ENCODE measurements at regions not wholly inside any gene's neighbourhood (a gene's known extent, or its start where the extent isn't known, plus 50 kb on each side); places are given as distances from the start of the nearest gene placed in this dataset.

GRCh38 chr10:128456271-128456670 lies 330.0 kb upstream of the MKI67 start:
- H3K27me3 ChIP-seq (ENCODE audit: control insufficient read depth in 2 of 2, insufficient read depth in 2 of 2, low read length in 2 of 2) = no peaks in the 10 kb centered on the region
- no peak overlapping the region for H2AFZ ChIP-seq (ENCODE audit: low read depth, low read length)
- H3K27ac ChIP-seq (ENCODE audit: insufficient read depth, low read depth, low read length) = no peak overlapping the region
- no peak for TF ChIP-seq EZH2 (IDR thresholded peaks at IDR 0.05; ENCODE audit: borderline replicate concordance, low read depth, low read length, severe bottlenecking)
- TF ChIP-seq MAX (IDR thresholded peaks at IDR 0.05; ENCODE audit: insufficient read depth, insufficient read length) = no peak
- TF ChIP-seq FOS (IDR thresholded peaks at IDR 0.05; ENCODE audit: borderline replicate concordance, insufficient read depth, low read length) = no peak
- TF ChIP-seq POLR2A (IDR thresholded peaks at IDR 0.05; ENCODE audit: low read depth, low read length) = no peak
- TF ChIP-seq JUN (IDR thresholded peaks at IDR 0.05; ENCODE audit: borderline replicate concordance, insufficient read depth, insufficient read length, low read depth) = no peak
- no peak for TF ChIP-seq CTCF (IDR thresholded peaks at IDR 0.05; ENCODE audit: extremely low read depth in 1 of 2, insufficient read depth in 1 of 2, low read depth in 1 of 2, low read length in 2 of 2)
- TF ChIP-seq MYC (IDR thresholded peaks at IDR 0.05; ENCODE audit: low read depth, low read length) = no peak
- no peak for TF ChIP-seq POLR2AphosphoS5 (IDR thresholded peaks at IDR 0.05; ENCODE audit: insufficient read depth, low read depth, low read length)
- no peak for TF ChIP-seq GATA2 (IDR thresholded peaks at IDR 0.05; ENCODE audit: insufficient read depth, insufficient read length, low read depth, low read length)
- no peak for FAIRE-seq
- dilution Hi-C loops (cut with MboI; ENCODE audit: extremely low pct_ligation_motif_present, low sequenced_read_pairs) = no loop called here
- no peaks in the 10 kb centered on the region for H3K79me2 ChIP-seq (ENCODE audit: control insufficient read depth, insufficient read depth, low read length)
- ChIA-PET CTCF (no interaction called here), POLR2A (no interaction called here)
- no TSS peak for BruUV-seq (replicated peaks)
- no peaks in the 10 kb centered on the region for H3K4me1 ChIP-seq (ENCODE audit: control insufficient read depth, extremely low read depth, insufficient read depth, low read length)
- no peak overlapping the region for H3K9ac ChIP-seq (replicated peaks; ENCODE audit: extremely low read depth, insufficient read depth, low read length)
- no peaks in the 10 kb centered on the region for H3K36me3 ChIP-seq (ENCODE audit: control insufficient read depth in 2 of 2, extremely low read depth in 1 of 2, insufficient read depth in 2 of 2, low read length in 2 of 2)
- intact Hi-C loops (cut with micrococcal nuclease) = no loop called here
- H3K9me3 ChIP-seq (replicated peaks; ENCODE audit: control insufficient read depth, insufficient read depth, low read length) = no peaks in the 10 kb centered on the region
- no peak for DNase-seq (ENCODE audit: low read depth, low spot score)
- H3K9me1 ChIP-seq (replicated peaks; ENCODE audit: control insufficient read depth, extremely low read depth, insufficient read depth, low read length) = no peaks in the 10 kb centered on the region
- H4K20me1 ChIP-seq (replicated peaks; ENCODE audit: control insufficient read depth, extremely low read depth, insufficient read depth, low read length) = no peaks in the 10 kb centered on the region
- H3K4me3 ChIP-seq (replicated peaks in 1 of 3; ENCODE audit: insufficient read depth in 1 of 3, low read depth in 1 of 3, low read length in 3 of 3) = no peak overlapping the region
- no peak overlapping the region for H3K4me2 ChIP-seq (ENCODE audit: insufficient read depth, low read length)
